ENCODE measurements at regions not wholly inside any gene's neighbourhood (a gene's known extent, or its start where the extent isn't known, plus 50 kb on each side); places are given as distances from the start of the nearest gene placed in this dataset.

DNA sequence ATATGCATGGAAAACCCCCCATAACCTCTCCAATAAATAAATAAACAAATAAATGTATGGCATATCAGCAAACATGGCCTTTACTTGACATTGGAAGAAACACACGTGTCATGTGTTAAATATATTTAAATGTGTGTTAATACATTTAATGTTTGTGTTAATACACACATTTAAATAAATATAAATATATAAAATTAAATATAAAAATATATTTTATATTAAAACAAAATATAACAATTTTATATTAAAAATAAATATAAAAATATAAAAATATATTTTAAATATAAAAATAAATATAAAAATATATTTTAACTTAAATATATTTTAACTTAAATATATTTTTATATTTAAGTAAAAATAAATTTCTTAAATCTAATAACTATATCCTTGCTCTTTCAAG is 187.6 kb upstream of the CXXC4 start:
- no peak for DNase-seq

DNA sequence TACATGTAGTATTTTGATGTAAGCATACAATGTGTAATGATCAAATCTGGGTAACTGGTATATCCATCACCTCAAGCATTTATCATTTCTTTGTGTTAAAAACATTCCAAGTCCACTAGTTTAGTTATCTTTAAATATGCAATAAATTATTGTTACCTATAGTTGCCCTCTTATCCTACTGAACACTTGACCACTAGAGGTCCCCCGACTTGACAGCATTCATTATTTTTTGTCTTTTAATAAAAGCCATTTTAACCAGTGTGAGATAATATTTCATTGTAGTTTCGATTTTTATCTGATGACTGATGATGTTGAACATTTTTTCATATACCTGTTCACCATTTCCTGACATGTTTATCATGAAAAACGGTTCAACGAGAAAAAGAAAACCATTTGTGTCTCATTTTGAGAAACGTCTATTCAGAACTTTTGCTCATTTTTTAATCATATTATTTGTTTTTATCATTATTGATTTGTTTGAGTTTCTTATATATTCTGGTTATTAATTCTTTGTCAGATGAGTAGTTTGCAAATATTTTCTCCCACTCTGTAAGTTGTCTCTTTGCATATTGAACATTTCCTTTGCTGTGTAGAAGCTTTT is 199.0 kb upstream of the CXXC4 start:
- no peak for DNase-seq

DNA sequence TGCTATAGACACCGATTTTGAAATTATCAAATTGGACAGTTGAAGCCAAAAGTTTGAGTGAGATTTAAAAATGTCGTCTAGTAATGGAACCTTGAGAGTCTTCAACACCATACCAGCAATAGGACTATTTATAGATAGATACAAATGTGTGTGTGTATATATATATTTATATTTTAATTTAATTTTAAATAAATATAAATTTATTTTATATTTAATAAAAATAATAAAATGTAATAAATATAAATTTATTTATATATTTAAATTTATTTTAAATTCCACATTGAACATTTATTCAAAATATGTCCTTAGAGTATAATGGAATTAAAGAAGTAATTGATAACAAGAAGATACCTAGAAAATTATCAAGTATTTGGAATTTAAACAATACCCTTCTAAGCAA is 221.9 kb upstream of the CXXC4 start:
- no peak for DNase-seq

DNA sequence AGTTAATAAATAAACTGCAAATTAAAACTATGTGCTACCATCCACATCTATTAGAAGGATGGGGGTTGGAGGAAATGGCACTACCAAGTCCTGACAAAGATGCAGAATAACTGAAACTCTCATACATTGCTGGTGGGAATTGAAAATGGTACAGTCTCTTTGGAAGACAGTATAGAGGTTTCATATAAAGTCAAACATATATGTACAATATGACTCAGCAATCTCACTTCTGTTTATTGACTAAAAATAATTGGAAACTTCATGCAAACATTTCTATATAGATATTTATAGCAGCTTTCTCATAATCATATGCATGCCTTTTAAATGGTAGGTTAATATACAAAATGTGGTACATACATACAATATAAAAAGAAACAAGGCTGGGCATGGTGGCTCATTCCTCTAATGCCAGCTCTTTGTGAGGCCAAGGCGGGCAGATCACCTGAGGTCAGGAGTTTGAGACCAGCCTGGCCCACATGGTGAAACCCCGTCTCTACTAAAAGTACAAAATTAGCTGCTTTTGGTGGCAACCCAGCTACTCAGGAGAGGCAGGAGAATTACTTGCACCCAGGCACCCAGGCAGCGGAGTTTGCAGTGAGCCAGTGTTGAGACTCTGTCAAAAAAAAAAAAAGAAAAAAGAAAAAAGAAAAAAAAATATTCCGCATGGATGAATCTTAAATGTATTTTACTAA is 225.0 kb upstream of the CXXC4 start:
- no peak for DNase-seq

DNA sequence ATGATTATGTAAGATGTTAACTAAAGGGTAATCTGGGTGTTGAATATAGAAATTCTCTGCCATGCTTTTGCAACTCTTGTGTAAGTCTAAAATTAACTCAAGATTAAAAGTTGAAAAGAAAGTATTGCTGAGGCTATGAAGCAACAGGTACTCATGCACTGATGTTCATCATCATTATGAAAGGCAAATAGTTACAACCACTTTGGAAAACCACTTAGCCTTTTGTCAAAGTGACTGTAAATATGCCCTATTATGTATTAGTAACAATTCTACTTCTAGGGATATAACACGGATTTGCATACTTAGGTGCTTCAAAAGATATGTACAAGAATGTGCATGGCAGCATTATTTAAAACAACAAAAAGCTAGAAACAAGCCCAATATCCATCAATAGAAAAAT is 227.8 kb upstream of the CXXC4 start:
- DNase-seq: no peak

DNA sequence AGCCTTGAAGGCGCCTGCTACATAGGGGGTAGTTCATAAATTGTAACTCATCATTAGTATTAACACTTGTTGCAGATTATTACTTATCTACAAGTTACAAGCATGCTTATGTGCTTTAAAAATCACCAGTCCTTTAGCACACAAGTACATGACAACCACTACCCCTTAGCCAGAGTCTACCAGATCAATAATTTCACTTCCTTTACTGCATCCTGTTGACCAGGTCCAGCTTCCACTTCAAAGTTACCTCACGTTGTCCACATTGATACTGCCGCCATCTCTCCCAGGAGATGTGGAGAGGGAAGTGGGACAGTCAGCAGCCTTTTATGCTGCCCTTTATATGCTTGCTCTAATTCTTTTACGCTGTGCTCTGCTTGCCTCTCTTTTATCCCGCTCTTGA is 231.3 kb upstream of the CXXC4 start:
- no peak for DNase-seq

DNA sequence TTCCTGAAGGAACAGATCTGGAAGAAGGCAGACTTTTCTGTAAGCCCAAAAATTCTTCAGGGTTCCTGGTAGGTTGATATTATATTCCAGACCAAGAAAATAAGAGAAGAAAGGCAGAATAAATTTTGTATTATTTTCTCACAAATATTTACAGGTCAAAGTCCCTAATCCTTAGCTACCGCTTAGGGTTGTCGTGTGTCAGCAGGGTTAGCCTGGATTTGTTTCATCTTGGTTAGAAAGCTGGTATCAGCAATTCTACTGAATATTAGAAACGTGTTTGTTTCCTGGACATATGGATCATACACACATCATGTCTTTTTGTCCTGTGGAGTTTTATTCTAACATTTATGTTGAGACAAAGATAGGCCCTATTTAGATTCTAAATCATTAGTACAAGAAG is 232.9 kb upstream of the CXXC4 start:
- DNase-seq: no peak

DNA sequence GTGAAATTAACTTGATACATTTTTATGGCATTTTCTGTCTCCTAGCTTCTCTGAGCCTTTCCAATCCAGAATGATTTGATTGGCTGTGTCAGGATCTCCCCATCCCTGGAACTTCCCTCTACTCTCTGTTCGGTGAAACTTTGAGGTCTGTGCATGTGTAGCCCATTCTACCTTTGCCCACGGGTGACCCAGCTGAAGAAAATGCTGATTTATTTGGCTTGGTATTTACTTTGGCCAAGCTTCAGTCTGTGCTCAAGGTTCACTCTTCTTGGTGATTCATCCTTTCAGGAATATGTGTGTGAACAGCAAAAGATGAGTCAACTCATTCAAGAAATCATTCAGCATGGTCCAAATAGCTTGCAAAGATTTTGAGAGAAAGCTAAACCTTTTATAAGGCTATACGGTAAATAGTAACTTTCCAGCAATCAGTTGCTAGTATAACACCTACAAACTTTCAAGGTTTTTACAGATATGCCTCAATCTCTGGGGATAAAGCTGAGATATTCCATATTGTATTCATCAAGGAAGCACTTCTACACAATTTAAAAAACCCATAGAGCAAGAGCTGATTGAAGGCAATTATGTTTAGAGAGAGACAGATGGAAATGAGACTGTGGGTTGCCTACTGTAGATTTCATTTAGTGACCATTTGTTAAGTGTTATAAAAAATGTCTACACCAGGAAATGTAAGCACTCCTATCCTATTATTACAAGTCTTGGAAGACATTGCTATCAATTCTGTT is 233.9 kb upstream of the CXXC4 start:
- no peak for DNase-seq

DNA sequence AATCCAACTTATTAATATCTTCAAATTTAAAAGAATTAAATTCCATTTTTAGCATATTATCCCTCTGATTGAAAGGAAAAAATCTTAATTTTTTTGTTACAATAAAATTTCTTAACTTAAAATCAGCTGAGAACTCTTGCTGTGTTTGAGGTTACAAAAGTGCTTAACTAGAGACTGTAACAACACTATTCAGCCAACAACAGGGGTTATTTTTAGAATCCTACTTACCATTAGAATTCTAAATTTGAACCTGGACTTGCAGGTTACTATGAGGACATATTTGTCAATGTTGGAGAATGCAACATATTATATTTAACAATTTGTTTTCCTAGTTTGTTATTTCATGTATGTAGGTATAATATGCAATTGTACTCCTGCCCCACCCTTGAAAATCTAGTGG is 238.1 kb upstream of the CXXC4 start:
- DNase-seq: no peak

DNA sequence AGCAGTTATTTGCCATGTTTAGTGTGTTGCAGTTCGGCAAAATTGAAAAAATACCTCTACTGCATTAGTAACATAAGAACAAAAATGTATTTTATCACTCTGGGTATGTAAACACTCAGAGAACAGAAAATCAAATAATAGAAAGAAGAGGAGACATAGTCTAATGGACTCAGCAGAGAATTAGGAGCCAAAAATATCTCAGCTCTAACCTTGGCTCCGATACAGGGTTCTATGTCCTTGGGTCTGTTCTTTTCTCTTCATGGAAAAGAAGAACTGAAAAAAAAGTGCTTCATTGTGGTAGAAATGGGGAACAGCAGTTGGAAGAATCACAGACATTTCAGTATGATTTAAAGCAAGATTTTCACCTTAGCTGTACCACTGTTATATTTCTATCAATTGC is 240.5 kb upstream of the CXXC4 start:
- no peak for DNase-seq

DNA sequence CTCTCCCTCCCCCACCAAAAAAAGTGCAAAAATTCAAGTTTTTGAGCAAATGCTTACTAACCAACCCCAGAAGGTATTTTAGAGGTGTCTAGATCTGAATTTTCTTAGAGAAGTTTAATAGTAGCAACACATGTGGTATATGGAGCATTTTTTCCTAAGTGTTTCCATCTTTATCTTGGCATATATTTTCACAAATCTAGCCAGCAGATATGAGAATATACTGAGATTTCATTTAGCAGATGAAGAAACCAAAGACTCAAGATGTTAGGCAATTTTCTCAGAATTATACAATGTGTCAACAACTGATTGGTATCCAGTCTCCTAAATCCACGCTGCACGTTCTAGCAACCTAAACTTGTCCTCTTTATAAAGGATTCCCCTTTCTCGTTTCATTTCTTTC is 245.5 kb upstream of the CXXC4 start:
- DNase-seq: no peak

DNA sequence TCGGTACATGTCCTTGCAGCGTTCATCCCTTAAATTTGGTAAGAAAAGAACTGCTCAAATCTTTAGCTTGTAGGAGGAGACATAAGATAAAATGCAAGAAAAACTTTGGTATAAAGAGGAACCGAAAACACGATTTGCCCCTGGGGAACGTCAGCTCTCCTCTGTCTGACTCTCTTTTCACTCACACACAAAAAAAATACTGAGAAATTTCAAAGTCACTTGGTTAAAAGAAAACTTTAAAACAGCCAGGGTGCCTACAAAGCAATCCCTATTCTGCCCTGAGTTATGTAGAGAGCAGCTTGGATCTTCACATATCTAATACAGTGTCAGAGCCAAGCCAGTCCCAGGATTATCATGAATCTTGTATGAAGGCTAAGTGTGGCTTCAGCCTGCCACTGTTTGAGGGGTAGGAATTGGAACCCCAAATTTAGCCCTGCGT is 248.5 kb upstream of the CXXC4 start:
- no peak for DNase-seq

DNA sequence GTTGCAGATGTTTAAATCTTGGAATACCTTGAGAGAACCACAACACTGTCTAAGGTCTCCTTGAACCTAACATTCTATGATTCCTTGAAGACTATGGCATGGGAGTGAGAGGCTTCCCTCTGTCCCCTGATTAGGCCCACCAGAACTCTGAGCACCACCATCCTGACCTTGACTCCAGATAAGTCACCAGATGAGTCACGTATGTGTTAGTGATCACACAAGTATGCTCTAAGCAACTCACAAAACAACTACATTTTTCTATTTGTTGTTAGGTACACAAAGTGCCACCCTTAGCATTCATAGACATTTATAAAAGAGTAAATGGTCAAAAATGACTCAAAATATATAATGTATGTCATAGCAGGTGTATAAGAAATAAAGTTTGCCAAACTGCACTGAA is 252.9 kb upstream of the CXXC4 start:
- DNase-seq: no peak

DNA sequence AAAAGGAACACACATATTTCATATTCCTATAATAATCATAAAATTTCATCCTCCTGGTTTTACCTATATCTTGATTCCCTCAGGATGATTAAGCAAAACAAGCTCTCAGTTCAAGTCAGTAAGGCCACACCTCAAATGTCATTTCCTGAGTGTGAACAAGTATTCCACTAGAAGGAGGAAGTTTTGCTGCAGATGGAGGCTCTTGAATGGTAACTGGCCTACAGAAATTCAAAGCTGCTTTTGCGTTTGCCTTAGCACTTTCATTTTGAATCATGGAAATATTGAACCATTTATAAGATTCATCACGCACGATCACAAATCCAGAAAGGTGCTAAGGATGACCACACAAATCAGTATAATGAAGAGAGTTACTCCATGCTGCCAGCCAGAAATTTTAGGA is 254.4 kb upstream of the CXXC4 start:
- DNase-seq: no peak

DNA sequence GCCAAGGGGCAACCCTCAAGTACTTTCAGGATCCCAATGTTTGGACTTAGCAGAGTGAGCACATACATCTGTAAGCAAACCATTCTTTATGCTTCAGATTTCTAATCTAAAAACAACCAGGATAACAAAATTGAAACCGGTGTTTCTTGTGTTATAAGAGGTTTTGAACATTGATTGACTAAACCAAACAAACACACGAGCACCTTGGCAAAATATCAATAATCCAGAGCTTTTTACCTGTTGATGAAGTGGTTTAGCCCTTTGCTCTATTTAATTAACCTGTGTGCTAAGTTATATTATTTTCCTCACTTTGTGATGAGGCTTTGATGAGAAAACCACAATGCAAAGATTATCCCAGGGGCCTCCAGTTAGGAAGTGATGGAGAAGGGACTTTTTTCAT is 255.3 kb upstream of the CXXC4 start:
- DNase-seq: no peak

DNA sequence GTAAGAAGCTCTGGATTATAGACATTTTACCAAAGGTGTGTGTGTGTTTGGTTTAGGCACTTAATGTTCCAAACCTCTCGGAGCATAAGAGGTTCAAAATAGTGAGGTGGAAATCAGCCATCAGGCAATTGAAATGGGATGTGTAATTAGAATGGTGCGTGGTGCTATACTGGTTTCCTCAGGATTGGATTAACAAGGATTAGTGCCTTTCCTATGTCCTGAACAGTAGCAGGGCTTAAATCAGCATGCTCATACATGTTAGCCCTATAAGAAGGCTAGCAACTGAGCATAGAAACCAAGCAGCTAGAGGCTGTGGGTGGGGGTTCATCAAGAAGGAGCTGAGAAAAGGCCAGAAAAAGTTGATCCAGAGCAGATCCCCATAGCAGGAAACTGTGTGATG is 256.8 kb upstream of the CXXC4 start:
- DNase-seq: no peak

DNA sequence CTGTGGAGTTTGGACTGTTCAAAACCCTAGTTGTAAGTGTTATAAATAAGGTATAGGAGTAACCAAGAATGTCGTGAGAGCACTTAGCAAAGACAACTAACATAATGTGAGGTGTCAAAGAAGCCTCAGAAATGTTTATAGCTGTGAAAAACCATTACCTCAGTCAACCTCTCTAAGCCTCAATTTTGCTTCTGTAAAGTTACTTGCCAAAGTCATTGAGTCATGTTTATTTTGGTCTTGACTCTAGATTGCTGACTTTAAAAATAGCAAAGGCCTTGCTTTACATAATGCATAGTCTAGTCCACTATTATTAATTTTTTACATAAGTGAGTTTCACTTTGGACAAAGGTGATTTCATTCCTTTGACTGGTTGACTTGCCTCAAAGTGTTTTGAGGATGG is 257.6 kb upstream of the CXXC4 start:
- no peak for DNase-seq

DNA sequence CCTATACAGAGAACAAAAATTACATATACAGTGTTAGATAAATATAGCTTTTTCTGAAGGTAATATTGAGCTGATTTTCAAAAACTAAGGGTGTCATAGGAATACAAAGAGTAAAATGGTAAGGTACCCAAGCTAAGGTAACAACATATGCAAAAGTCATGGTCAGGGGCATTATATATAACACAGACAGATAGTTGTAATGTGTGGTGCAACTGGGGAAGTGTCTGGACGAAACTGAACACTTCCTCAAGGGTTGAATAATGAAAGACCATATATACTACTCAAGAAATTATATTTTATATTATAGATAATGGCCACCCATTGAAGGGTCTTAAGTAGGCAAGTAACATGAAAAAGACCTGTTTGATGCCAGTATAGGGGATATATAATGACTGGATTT is 262.1 kb upstream of the CXXC4 start:
- no peak for DNase-seq

DNA sequence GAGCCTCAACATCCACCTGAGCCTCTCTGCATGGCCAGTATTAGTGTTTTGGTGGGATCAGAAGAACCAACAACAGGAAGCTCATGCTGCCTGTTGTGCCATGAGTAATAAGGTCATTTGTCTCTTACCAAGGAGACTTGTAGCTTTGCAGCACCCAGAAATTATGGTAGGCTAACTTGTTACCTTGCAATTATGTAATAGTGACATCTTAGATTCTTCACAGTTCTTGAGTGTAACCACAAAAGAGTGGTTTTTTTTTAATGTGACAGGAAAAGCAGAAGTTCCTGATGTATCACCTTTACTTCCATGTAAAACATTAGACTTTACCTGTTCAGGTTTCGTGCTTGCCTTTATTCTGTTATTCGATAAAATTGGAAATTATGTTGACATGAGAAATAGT is 263.9 kb upstream of the CXXC4 start:
- no peak for DNase-seq

DNA sequence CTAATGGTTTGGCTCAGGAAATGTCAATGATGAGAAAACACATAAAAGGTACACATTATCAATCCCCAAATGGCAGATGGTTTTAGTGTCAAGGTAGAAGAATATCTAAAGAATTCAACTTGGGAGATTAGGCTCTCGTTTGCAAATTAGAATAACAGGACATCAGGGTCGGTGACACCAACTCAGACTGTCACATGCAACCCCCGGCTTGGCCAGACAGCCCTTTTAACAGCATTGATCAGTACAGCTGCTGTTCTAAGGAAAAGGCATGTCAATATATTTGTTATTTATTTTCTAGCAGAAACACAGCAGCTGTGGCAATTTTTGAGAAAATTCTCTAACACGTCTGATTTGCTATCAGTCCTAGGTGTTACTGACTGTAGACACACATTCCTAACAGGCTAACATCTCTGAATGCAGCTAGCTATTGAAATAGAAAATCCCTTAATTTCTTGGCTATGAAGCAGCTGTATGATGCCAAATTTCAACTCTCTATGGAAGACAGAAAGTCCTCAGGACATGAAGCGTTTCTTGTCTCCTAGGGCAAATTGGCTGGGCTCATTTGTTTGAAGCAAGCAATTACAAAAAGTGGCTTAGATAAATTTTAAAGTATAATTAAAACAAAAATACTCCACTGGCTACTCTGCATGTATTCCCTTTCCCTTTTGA is 269.0 kb upstream of the CXXC4 start:
- DNase-seq: no peak

DNA sequence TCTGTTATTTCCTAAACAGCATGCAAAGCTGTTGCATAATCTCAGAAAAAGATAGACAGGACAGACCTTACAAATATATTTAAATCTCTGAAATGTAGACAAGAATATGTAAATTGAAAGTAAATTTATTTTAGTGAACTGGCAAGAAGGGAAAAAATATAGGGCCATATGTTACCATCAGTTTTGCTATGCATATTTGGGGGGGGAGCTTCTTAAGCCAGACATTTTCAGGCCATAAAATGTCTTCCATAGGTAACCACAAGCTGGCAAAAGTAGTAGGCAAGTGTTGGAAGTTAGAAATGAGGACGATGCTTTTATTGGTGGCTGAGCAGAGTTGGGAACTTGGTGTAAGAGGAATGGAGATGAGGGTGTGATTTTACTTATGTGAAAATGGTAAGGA is 272.0 kb upstream of the CXXC4 start:
- DNase-seq: no peak

DNA sequence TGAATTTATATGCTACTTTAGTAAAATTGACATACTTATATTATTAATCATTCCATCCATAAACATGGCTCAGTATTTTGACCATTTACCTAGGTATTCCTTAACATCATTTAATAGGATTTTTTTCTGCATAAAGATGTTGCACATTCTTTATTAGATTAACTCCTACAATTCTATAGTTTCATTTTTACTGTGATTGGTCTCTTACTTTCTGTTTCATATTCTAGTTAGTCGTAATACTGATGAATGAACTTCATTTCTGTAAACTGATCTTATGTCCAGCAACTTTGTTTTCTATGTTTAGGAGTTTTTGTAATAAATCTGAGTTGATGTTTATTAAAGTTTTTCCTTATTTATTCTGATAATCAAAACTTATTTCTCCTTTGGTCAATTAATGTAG is 278.2 kb upstream of the CXXC4 start:
- no peak for DNase-seq

DNA sequence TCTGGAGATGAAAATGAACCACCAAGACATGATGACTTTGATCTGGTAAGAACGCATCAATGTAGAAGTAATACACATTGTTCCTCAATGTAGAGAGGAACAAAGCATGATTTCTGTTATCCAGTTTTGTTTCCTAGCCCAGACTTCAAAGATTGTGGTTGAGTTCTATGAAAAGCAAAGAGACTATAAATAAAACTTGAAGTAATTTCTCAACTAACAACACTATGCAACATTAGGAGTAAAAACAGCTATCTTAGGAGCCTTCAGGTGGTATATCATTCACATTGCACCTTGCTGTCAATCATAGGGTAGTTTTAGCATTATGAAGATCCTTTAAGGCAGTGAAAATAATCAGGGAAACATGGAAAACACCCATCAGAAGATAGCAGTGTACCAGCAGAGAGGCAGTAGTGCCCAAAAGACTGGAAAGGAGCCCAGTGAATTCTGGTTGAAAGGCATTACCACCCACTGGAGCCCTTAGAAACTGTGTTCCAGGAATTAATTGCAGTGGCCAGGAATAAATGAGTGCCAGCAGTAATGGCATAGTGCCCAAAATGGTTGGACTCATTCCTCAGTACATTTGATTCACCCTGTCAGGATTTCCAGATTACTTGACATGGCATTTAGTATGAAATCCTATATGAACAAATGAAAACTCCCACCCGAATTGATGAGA is 300.7 kb upstream of the CXXC4 start:
- DNase-seq: no peak
